HG03280 (cell line): ENCODE measurements at regions not wholly inside any gene's neighbourhood (a gene's known extent, or its start where the extent isn't known, plus 50 kb on each side); places are given as distances from the start of the nearest gene placed in this dataset.
"Not testable (repeated sequence)": the region's sequence is repeated elsewhere in the genome, so short reads cannot be mapped to it uniquely, and the experiment has no call there.

ENCODE experiments used
- ATAC-seq: cut with Tn5 transposase; IDR thresholded peaks from one replicate; pipeline ENCODE4 v1.9.1; 2021; ENCODE audit warnings: mild to moderate bottlenecking, moderate library complexity; ENCODE audit not compliant: unreplicated experiment

DNA sequence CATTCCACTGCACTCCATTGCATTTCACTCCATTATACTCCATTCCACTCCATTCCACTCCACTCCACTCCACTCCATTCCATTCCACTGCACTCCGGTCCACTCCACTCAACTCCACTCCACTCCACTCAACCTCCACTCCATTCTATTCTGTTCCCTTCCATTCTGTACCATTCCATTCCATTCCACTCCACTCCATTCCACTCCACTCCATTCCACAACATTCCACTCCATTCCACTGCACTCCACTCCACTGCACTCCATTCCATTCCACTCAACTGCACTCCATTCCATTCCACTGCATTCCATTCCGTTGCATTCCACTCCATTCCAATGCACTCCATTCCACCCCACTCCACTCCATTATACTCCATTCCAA, 2565.3 kb upstream of the TPTE start:
- not testable (repeated sequence) for ATAC-seq

DNA sequence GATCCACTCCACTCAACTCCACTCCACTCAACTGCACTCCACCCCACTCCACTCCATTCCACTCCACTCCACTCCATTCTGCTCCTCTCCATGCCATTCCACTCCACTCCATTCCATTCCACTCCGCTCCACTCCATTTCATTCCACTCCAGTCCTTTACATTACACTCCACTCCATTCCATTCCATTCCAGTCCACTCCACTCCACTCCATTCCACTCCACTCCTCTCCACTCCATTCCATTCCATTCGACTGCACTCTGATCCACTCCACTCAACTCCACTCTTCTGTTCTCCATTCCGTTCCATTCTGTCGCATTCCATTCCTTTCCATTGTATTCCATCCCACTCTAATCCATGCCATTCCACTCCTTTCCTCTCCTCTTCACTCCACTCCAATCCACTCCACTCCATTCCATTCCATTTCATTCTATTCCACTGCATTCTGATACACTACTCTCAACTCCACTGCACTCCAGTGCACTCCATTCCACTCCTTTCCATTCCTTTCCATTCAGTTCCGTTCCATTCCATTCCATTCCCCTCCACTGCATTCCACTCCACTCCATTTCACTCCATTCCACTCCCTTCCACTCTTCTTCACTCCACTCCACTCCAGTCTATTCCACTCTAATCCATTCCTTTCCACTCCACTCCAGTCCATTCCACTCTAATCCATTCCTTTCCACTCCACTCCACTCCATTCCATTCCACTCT, 2564.2 kb upstream of the TPTE start:
- not testable (repeated sequence) for ATAC-seq

DNA sequence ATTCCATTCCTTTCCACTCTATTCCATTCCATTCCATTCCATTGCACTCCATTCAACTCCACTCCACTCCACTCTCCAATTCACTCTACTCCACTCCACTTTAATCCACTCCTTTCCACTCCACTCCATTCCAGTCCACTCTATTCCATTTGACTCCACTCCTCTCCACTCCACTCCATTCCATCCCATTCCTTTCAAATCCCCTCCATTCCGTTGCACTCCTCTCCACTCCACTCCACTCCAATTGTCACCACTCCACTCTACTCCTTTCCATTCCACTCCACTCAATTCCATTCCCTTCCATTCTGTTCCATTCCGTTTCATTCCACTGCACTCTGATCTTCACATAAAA, 2563.7 kb upstream of the TPTE start:
- no peak for ATAC-seq
